Mammary epithelial cell (primary cell): ENCODE measurements at regions not wholly inside any gene's neighbourhood (a gene's known extent, or its start where the extent isn't known, plus 50 kb on each side); places are given as distances from the start of the nearest gene placed in this dataset.

Experiments used
- EZH2 ChIP-seq: IDR thresholded peaks from 2 replicates; pipeline ENCODE4 v1.6.1; 2012; ENCODE audit warnings: low read length, inconsistent platforms, borderline replicate concordance
- TF ChIP-seq, protein P1 (sequence below), 2 donors: IDR thresholded peaks in 1 of 2; conservative IDR thresholded peaks in 1 of 2; 2 replicates each; pipeline ENCODE4 v1.5.1; 2011 to 2012; ENCODE audit warnings: inconsistent platforms in 2 of 2, low read length in 2 of 2, mild to moderate bottlenecking in 2 of 2, control low read depth in 1 of 2, low read depth in 1 of 2; ENCODE audit not compliant: insufficient read depth in 1 of 2; ENCODE audit errors: extremely low read depth in 1 of 2

- TF ChIP-seq, protein P1, sequence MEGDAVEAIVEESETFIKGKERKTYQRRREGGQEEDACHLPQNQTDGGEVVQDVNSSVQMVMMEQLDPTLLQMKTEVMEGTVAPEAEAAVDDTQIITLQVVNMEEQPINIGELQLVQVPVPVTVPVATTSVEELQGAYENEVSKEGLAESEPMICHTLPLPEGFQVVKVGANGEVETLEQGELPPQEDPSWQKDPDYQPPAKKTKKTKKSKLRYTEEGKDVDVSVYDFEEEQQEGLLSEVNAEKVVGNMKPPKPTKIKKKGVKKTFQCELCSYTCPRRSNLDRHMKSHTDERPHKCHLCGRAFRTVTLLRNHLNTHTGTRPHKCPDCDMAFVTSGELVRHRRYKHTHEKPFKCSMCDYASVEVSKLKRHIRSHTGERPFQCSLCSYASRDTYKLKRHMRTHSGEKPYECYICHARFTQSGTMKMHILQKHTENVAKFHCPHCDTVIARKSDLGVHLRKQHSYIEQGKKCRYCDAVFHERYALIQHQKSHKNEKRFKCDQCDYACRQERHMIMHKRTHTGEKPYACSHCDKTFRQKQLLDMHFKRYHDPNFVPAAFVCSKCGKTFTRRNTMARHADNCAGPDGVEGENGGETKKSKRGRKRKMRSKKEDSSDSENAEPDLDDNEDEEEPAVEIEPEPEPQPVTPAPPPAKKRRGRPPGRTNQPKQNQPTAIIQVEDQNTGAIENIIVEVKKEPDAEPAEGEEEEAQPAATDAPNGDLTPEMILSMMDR (conservative IDR thresholded peaks at IDR 0.05 in 1 of 2, IDR thresholded peaks at IDR 0.05 in 1 of 2; ENCODE audit: extremely low read depth in 1 of 2, insufficient read depth in 1 of 2, low read depth in 1 of 2, low read length in 2 of 2) = no peak
- TF ChIP-seq EZH2 = no peak
Observed at GRCh38 chr14:56059054-56059453, 59.2 kb upstream of the PELI2 start.
